ENCODE measurements at regions not wholly inside any gene's neighbourhood (a gene's known extent, or its start where the extent isn't known, plus 50 kb on each side); places are given as distances from the start of the nearest gene placed in this dataset.

DNA sequence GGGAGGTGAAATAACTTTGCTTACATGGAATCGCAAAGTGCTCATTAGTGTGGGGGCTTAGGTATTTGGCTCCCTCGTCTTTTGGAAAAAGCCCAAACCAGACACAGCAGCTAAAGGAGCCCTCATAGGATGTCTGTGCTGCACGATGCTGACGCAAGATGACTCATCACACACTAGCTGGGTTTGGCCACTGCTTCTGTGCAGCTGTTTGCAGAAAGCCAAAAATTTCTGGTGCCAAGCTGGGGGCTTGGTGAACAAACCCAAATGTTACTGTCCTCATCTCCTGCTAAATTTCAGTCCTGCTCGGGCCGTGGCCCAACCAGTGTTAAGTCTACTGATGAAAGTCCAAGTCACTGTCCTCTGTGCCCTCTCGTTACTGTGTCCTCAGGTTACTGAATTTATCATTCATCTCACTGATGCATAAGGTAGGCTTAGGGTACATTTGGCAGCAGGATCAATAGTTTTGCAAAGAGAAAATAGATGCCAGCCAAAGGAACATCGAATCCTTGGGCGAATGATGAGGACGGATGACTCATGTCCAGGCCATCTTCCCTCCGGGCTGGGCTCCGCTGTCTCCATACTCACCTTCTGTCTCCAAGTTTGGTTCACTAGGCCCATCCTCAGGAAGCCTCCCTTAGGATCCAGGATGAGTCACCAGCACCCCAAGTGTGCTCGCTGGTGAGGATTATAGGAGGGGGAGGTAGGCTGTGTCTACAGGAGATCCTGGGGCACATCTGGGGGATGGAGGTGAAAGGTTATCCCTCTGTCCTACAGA, 177.7 kb downstream of the ADSS2 start:
- no peaks in the 10 kb centered on the region; the same call in 2 of the 3 replicates for H3K9me3 ChIP-seq (replicated peaks; ENCODE audit: control insufficient read depth, insufficient read depth, low read length)
- DNase-seq (ENCODE audit: low read depth, low spot score) (no peak), FAIRE-seq (no peak), ATAC-seq (peak; percentile 59)
- H3K27ac ChIP-seq (ENCODE audit: control insufficient read depth, insufficient read depth) = no peak overlapping the region
- TF ChIP-seq SUZ12 (IDR thresholded peaks at IDR 0.05; ENCODE audit: unreplicated experiment) (no peak), MYB (IDR thresholded peaks at IDR 0.05; ENCODE audit: borderline replicate concordance, low read depth, low read length) (no peak), MXI1 (IDR thresholded peaks at IDR 0.05; ENCODE audit: low read depth, low read length) (no peak), POLR2AphosphoS2 (IDR thresholded peaks at IDR 0.05; ENCODE audit: low read depth, low read length) (no peak), CEBPB (IDR thresholded peaks at IDR 0.05; ENCODE audit: borderline replicate concordance in 1 of 2, low read depth in 2 of 2, low read length in 2 of 2) (no peak), NBN (IDR thresholded peaks at IDR 0.05) (no peak)
- H4K20me1 ChIP-seq (ENCODE audit: control insufficient read depth, insufficient read depth) = no peaks in the 10 kb centered on the region
- intact Hi-C loops (cut with micrococcal nuclease; ENCODE audit: unreplicated experiment) = loop anchor here (1.0 to 10.0 kb wide), 6 partner anchors 25 to 930 kb away; no protein-coding TSS in a partner anchor
- no peaks in the 10 kb centered on the region for H3K4me1 ChIP-seq (ENCODE audit: control insufficient read depth, insufficient read depth, low read length)
- H3K4me3 ChIP-seq = no peak overlapping the region
- no peaks in the 10 kb centered on the region for H3K79me2 ChIP-seq (ENCODE audit: control insufficient read depth, insufficient read depth, low read length)
- no TSS peak for BruUV-seq (replicated peaks)
- H3K36me3 ChIP-seq (ENCODE audit: control insufficient read depth in 2 of 2, insufficient read depth in 2 of 2, low read length in 1 of 2) = no peaks in the 10 kb centered on the region
- ChIA-PET SMC1A (ENCODE audit: uncharacterized antibody, unreplicated experiment) (interaction anchor here (1.7 to 3.9 kb wide), 2 partner anchors 10 to 564 kb away, joined by 4 to 25 read pairs; no protein-coding TSS in a partner anchor), POLR2A (no interaction called here), RAD21 (ENCODE audit: unreplicated experiment) (interaction anchor here (2.0 to 3.4 kb wide), 2 partner anchors 25 to 931 kb away, joined by 6 to 11 read pairs; no protein-coding TSS in a partner anchor), CTCF (interaction anchor here (0.6 to 1.3 kb wide), 4 partner anchors 45 to 716 kb away, joined by 3 to 5 read pairs (median 3); no protein-coding TSS in a partner anchor)
- H2AFZ ChIP-seq (ENCODE audit: control insufficient read depth, low read depth, low read length) = no peak overlapping the region
- no peak overlapping the region for H3K9ac ChIP-seq (ENCODE audit: control insufficient read depth, insufficient read depth, low read length)
- no peaks in the 10 kb centered on the region for H3K27me3 ChIP-seq (replicated peaks in 1 of 2; ENCODE audit: control insufficient read depth in 2 of 2, insufficient read depth in 2 of 2, low read length in 1 of 2)
- in situ Hi-C loops (cut with MboI) = loop anchor here (5.0 kb wide), 2 partner anchors 572 to 932 kb away; no protein-coding TSS in a partner anchor
- WGBS (ENCODE audit: insufficient coverage, insufficient replicate concordance, low lambda C conversion rate, missing lambda C conversion rate) = 59% methylated on average over 13 of the region's 13 CpGs
- no peak overlapping the region for H3K4me2 ChIP-seq (ENCODE audit: control insufficient read depth, insufficient read depth)

DNA sequence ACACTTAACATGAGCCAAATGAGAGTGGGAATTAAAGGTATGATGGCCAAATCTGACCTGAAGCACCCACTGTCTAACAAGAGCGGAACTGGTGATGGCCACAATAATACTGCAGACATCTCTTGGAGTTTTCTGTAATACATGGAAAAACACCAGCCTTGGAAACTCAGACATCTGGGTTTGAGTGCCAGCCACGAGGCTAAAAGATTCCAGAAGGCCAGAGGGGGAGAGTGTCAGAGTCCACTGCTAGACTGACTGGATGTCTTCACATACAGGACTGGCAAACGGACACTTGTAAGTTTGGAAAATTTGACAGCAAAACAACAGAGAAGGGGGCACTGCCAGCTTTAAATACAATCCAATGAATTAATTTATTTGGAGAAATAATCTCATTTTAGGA, 175.1 kb downstream of the ADSS2 start:
- POLR2A ChIA-PET = no interaction called here
- CTCF ChIA-PET = no interaction called here
- ATAC-seq (no peak), DNase-seq (ENCODE audit: low read depth, low spot score) (no peak), FAIRE-seq (no peak)
- H4K20me1 ChIP-seq (ENCODE audit: control insufficient read depth, insufficient read depth) = no peaks in the 10 kb centered on the region
- H3K9ac ChIP-seq (ENCODE audit: control insufficient read depth, insufficient read depth, low read length) = no peak overlapping the region
- H3K27ac ChIP-seq (ENCODE audit: control insufficient read depth, insufficient read depth) = no peak overlapping the region
- no peaks in the 10 kb centered on the region for H3K27me3 ChIP-seq (replicated peaks in 1 of 2; ENCODE audit: control insufficient read depth in 2 of 2, insufficient read depth in 2 of 2, low read length in 1 of 2)
- no peaks in the 10 kb centered on the region for H3K36me3 ChIP-seq (ENCODE audit: control insufficient read depth in 2 of 2, insufficient read depth in 2 of 2, low read length in 1 of 2)
- no TSS peak for BruUV-seq (replicated peaks)
- in situ Hi-C loops (cut with MboI) = no loop called here
- no peaks in the 10 kb centered on the region for H3K79me2 ChIP-seq (ENCODE audit: control insufficient read depth, insufficient read depth, low read length)
- no peaks in the 10 kb centered on the region for H3K4me1 ChIP-seq (ENCODE audit: control insufficient read depth, insufficient read depth, low read length)
- H3K4me3 ChIP-seq = no peak overlapping the region
- WGBS (ENCODE audit: insufficient coverage, insufficient replicate concordance, low lambda C conversion rate, missing lambda C conversion rate) = 18% methylated on average over 3 of the region's 3 CpGs
- SMC1A ChIA-PET (ENCODE audit: uncharacterized antibody, unreplicated experiment) = no interaction called here
- intact Hi-C loops (cut with micrococcal nuclease; ENCODE audit: unreplicated experiment) = loop anchor here (10.0 kb wide), 1 partner anchor 232 kb away; no protein-coding TSS in a partner anchor
- TF ChIP-seq CBX5 (IDR thresholded peaks at IDR 0.05; ENCODE audit: low read depth) (no peak), BRCA1 (IDR thresholded peaks at IDR 0.05; ENCODE audit: low read depth, low read length) (no peak), TCF7 (IDR thresholded peaks at IDR 0.05; ENCODE audit: borderline replicate concordance) (no peak), NFXL1 (IDR thresholded peaks at IDR 0.05; ENCODE audit: borderline replicate concordance) (no peak), MTA2 (IDR thresholded peaks at IDR 0.05; ENCODE audit: low read depth) (no peak), JUNB (IDR thresholded peaks at IDR 0.05) (no peak), KDM1A (IDR thresholded peaks at IDR 0.05; ENCODE audit: borderline replicate concordance) (no peak)
- H3K9me3 ChIP-seq (replicated peaks; ENCODE audit: control insufficient read depth, insufficient read depth, low read length) = no peaks in the 10 kb centered on the region; the same call in 2 of the 3 replicates
- RAD21 ChIA-PET (ENCODE audit: unreplicated experiment) = no interaction called here
- H3K4me2 ChIP-seq (ENCODE audit: control insufficient read depth, insufficient read depth) = no peak overlapping the region
- H2AFZ ChIP-seq (ENCODE audit: control insufficient read depth, low read depth, low read length) = no peak overlapping the region
